ENCODE measurements at regions not wholly inside any gene's neighbourhood (a gene's known extent, or its start where the extent isn't known, plus 50 kb on each side); places are given as distances from the start of the nearest gene placed in this dataset.

- TF ChIP-seq, protein P1, sequence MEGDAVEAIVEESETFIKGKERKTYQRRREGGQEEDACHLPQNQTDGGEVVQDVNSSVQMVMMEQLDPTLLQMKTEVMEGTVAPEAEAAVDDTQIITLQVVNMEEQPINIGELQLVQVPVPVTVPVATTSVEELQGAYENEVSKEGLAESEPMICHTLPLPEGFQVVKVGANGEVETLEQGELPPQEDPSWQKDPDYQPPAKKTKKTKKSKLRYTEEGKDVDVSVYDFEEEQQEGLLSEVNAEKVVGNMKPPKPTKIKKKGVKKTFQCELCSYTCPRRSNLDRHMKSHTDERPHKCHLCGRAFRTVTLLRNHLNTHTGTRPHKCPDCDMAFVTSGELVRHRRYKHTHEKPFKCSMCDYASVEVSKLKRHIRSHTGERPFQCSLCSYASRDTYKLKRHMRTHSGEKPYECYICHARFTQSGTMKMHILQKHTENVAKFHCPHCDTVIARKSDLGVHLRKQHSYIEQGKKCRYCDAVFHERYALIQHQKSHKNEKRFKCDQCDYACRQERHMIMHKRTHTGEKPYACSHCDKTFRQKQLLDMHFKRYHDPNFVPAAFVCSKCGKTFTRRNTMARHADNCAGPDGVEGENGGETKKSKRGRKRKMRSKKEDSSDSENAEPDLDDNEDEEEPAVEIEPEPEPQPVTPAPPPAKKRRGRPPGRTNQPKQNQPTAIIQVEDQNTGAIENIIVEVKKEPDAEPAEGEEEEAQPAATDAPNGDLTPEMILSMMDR (IDR thresholded peaks at IDR 0.05; ENCODE audit: insufficient read depth, low read length, poor library complexity, severe bottlenecking), result no peak
- TF ChIP-seq EZH2phosphoT487 (conservative IDR thresholded peaks at IDR 0.05; ENCODE audit: low read length), result no peak
Measured at GRCh38 chr4:77450006-77450405, 155.6 kb upstream of the CXCL13 start.
